Peyer's patch (tissue), 4 donors: ENCODE measurements at regions not wholly inside any gene's neighbourhood (a gene's known extent, or its start where the extent isn't known, plus 50 kb on each side); places are given as distances from the start of the nearest gene placed in this dataset.

Source experiments
- POLR2A ChIP-seq, 2 donors: fragments of 450-650 bp; IDR thresholded peaks; one replicate each; pipeline ENCODE4 v1.5.1; 2017; ENCODE audit warnings: antibody characterized with exemption in 2 of 2, mild to moderate bottlenecking in 2 of 2, moderate library complexity in 2 of 2
- TF ChIP-seq, protein P1 (sequence below), 6 experiments: fragments of 450-650 bp in 4 of 6; fragments of 200-600 bp in 2 of 6; sonication (generic) in 1 of 6; IDR thresholded peaks; one replicate each; pipeline ENCODE4 v1.5.1; 2017 to 2019; ENCODE audit warnings: antibody characterized with exemption in 6 of 6, mild to moderate bottlenecking in 3 of 6, moderate library complexity in 1 of 6

DNA sequence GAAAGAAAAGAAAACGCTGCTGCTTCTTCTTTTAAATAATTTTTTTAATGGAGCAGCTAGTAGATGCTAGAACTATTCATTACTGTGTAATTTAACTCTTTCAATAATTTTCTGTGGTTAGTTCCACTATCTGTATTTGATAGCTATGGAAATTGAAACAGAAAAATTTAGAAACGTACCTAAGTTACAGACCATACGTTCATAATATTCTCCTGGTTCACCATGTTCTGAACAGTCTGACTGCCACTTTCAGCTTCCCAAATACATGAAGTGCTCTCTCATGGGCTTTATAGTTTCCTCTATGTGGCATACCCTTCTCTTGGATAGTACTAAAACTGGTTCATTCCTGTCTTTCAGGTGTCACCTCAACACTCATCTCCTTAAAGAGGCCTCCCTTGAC, 508.0 kb downstream of the MDFIC start:
- TF ChIP-seq, protein P1, sequence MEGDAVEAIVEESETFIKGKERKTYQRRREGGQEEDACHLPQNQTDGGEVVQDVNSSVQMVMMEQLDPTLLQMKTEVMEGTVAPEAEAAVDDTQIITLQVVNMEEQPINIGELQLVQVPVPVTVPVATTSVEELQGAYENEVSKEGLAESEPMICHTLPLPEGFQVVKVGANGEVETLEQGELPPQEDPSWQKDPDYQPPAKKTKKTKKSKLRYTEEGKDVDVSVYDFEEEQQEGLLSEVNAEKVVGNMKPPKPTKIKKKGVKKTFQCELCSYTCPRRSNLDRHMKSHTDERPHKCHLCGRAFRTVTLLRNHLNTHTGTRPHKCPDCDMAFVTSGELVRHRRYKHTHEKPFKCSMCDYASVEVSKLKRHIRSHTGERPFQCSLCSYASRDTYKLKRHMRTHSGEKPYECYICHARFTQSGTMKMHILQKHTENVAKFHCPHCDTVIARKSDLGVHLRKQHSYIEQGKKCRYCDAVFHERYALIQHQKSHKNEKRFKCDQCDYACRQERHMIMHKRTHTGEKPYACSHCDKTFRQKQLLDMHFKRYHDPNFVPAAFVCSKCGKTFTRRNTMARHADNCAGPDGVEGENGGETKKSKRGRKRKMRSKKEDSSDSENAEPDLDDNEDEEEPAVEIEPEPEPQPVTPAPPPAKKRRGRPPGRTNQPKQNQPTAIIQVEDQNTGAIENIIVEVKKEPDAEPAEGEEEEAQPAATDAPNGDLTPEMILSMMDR (IDR thresholded peaks at IDR 0.05) = no peak
- no peak for TF ChIP-seq POLR2A (IDR thresholded peaks at IDR 0.05)
